IMR-90 (cell line): ENCODE measurements at regions not wholly inside any gene's neighbourhood (a gene's known extent, or its start where the extent isn't known, plus 50 kb on each side); places are given as distances from the start of the nearest gene placed in this dataset.

ENCODE experiments used
- ATAC-seq: fragments of 200-7000 bp; cut with Tn5 transposase; 2 replicates; pipeline ENCODE4 v1.9.1; 2020; ENCODE audit warnings: low read depth, mild to moderate bottlenecking, moderate library complexity
- BruUV-seq: library from RNA; stranded (reverse); fragments of 400-500 nt; replicated peaks from 2 replicates; lab custom pipeline; 2021; lab: Mats Ljungman, UMichigan
- CTCF ChIA-PET: fragments of 300-600 bp; formaldehyde crosslinking; extraction: SDS; loops from one replicate; lab custom pipeline; 2021; ENCODE audit warnings: antibody characterized with exemption; lab: Yijun Ruan, JAX
- POLR2A ChIA-PET: fragments of 300-600 bp; sonication (Branson Sonifier 250); formaldehyde crosslinking; loops from one replicate; lab custom pipeline; 2022; ENCODE audit warnings: antibody characterized with exemption; ENCODE audit not compliant: unreplicated experiment; lab: Charles Lee
- DNase-seq: peaks from one replicate; pipeline ENCODE4 v3.0.0; 2013
- H2AFZ ChIP-seq: replicated peaks from 2 replicates; pipeline ENCODE3; 2013; ENCODE audit warnings: low read length, mild to moderate bottlenecking; ENCODE audit not compliant: poor library complexity
- H2AK5ac ChIP-seq: 2 replicates; pipeline ENCODE4 v1.6.1; 2013; ENCODE audit warnings: low read depth, low read length, inconsistent platforms
- H2AK9ac ChIP-seq: replicated peaks from 2 replicates; pipeline ENCODE3; 2013; ENCODE audit warnings: mild to moderate bottlenecking, low read depth, low read length, moderate library complexity; ENCODE audit not compliant: poor library complexity
- H2BK120ac ChIP-seq: 2 replicates; pipeline ENCODE4 v1.6.1; 2013; ENCODE audit warnings: low read depth, low read length, inconsistent platforms
- H2BK15ac ChIP-seq: 3 replicates; pipeline ENCODE4 v1.6.1; 2013; ENCODE audit warnings: low read depth, low read length, inconsistent platforms
- H2BK20ac ChIP-seq: 2 replicates; pipeline ENCODE4 v1.6.1; 2013; ENCODE audit warnings: low read depth, mild to moderate bottlenecking, inconsistent platforms, low read length, moderate library complexity
- H2BK5ac ChIP-seq: 2 replicates; pipeline ENCODE4 v1.6.1; 2013; ENCODE audit warnings: mild to moderate bottlenecking, low read depth, low read length, inconsistent platforms; ENCODE audit not compliant: poor library complexity, severe bottlenecking
- H3K14ac ChIP-seq: replicated peaks from 2 replicates; pipeline ENCODE4 v1.6.1; 2013; ENCODE audit warnings: low read depth, low read length, inconsistent platforms
- H3K18ac ChIP-seq: 2 replicates; pipeline ENCODE4 v1.6.1; 2013; ENCODE audit warnings: low read depth, low read length, control low read depth
- H3K23ac ChIP-seq: 2 replicates; pipeline ENCODE4 v1.6.1; 2013; ENCODE audit warnings: low read depth, low read length, inconsistent platforms
- H3K27ac ChIP-seq: 2 replicates; pipeline ENCODE4 v1.5.1; 2013; ENCODE audit warnings: mild to moderate bottlenecking, control low read depth, low read length; ENCODE audit not compliant: insufficient read depth
- H3K27me3 ChIP-seq: 2 replicates; pipeline ENCODE4 v1.6.1; 2013; ENCODE audit warnings: low read length; ENCODE audit not compliant: control insufficient read depth, insufficient read depth
- H3K36me3 ChIP-seq: 2 replicates; pipeline ENCODE4 v1.6.1; 2013; ENCODE audit warnings: low read length, mixed read lengths; ENCODE audit not compliant: control insufficient read depth, insufficient read depth
- H3K4ac ChIP-seq: 2 replicates; pipeline ENCODE4 v1.6.1; 2013; ENCODE audit warnings: low read depth, low read length, inconsistent platforms
- H3K4me1 ChIP-seq: 2 replicates; pipeline ENCODE4 v1.6.1; 2013; ENCODE audit warnings: low read length, mixed read lengths; ENCODE audit not compliant: control insufficient read depth, insufficient read depth
- H3K4me2 ChIP-seq: 2 replicates; pipeline ENCODE4 v1.6.1; 2013; ENCODE audit warnings: low read depth, mild to moderate bottlenecking, control low read depth, low read length, moderate library complexity
- H3K4me3 ChIP-seq: 2 replicates; pipeline ENCODE4 v1.5.1; 2013; ENCODE audit warnings: low read depth, mild to moderate bottlenecking, control low read depth, low read length, moderate library complexity; ENCODE audit not compliant: insufficient read depth
- H3K56ac ChIP-seq: 2 replicates; pipeline ENCODE4 v1.6.1; 2013; ENCODE audit warnings: low read length, inconsistent platforms; ENCODE audit not compliant: insufficient read depth; ENCODE audit errors: extremely low read depth
- H3K79me1 ChIP-seq, 2 experiments: 2 replicates each; pipeline ENCODE4 v1.6.1; 2013; ENCODE audit warnings: low read length in 2 of 2, inconsistent platforms in 1 of 2, low read depth in 1 of 2
- H3K9ac ChIP-seq: 2 replicates; pipeline ENCODE4 v1.6.1; 2013; ENCODE audit warnings: low read depth, low read length, control low read depth
- H3K9me1 ChIP-seq: 2 replicates; pipeline ENCODE4 v1.6.1; 2013; ENCODE audit warnings: low read length, inconsistent platforms; ENCODE audit not compliant: insufficient read depth
- H3K9me3 ChIP-seq: 2 replicates; pipeline ENCODE4 v1.6.1; 2013; ENCODE audit warnings: low read length; ENCODE audit not compliant: control insufficient read depth, insufficient read depth
- H4K20me1 ChIP-seq: 2 replicates; pipeline ENCODE4 v1.6.1; 2013; ENCODE audit warnings: low read length, inconsistent platforms; ENCODE audit not compliant: insufficient read depth
- H4K5ac ChIP-seq: 2 replicates; pipeline ENCODE4 v1.6.1; 2013; ENCODE audit warnings: mild to moderate bottlenecking, low read depth, low read length, control low read depth
- H4K8ac ChIP-seq, 2 experiments: 2 replicates each; pipeline ENCODE4 v1.6.1; 2013; ENCODE audit warnings: low read depth in 2 of 2, low read length in 2 of 2, control low read depth in 1 of 2, inconsistent platforms in 1 of 2
- H4K91ac ChIP-seq: 2 replicates; pipeline ENCODE4 v1.6.1; 2013; ENCODE audit warnings: low read depth, low read length, inconsistent platforms; ENCODE audit not compliant: insufficient read depth
- BHLHE40 ChIP-seq: fragments of 150-350 bp; IDR thresholded peaks from 2 replicates; pipeline ENCODE4 v1.6.1; 2016; ENCODE audit warnings: mild to moderate bottlenecking, low read depth, low read length
- CTCF ChIP-seq: conservative IDR thresholded peaks from 2 replicates; pipeline ENCODE4 v1.5.1; 2012; ENCODE audit warnings: mild to moderate bottlenecking, low read depth, low read length, improper control_type of control experiment
- MXI1 ChIP-seq: IDR thresholded peaks from 2 replicates; pipeline ENCODE4 v1.6.1; 2012; ENCODE audit warnings: low read depth, mild to moderate bottlenecking, low read length, moderate library complexity, borderline replicate concordance
- NFE2L2 ChIP-seq: fragments of 150-350 bp; IDR thresholded peaks from 2 replicates; pipeline ENCODE4 v1.6.1; 2016; ENCODE audit warnings: low read depth, mild to moderate bottlenecking, low read length
- POLR2A ChIP-seq: IDR thresholded peaks from 2 replicates; pipeline ENCODE4 v1.6.1; 2012; ENCODE audit warnings: mild to moderate bottlenecking, low read depth, low read length
- RAD21 ChIP-seq: IDR thresholded peaks from 2 replicates; pipeline ENCODE4 v1.6.1; 2012; ENCODE audit warnings: low read length, improper control_type of control experiment
- RFX5 ChIP-seq: IDR thresholded peaks from 2 replicates; pipeline ENCODE4 v1.8.0; 2012; ENCODE audit warnings: low read depth, mild to moderate bottlenecking, low read length, moderate library complexity
- USF2 ChIP-seq: fragments of 150-350 bp; IDR thresholded peaks from 2 replicates; pipeline ENCODE4 v1.6.1; 2017; ENCODE audit warnings: mild to moderate bottlenecking, antibody characterized with exemption, low read length, low read depth
- WGBS, 2 experiments: methylation state at CpG; one replicate each; pipeline versions ENCODE4 v1.1.5 to v1.1.7; 2013; ENCODE audit warnings: missing lambda C conversion rate in 2 of 2; ENCODE audit not compliant: insufficient read length in 1 of 2; ENCODE audit errors: extremely low coverage in 2 of 2; 5-methylcytosine and 5-hydroxymethylcytosine counted together
- dilution Hi-C: fragments of 300-500 bp; cut with HindIII; formaldehyde crosslinking; loops from one replicate; pipeline ENCODE4 v1.14.3; 2018; ENCODE audit warnings: low sequenced_read_pairs; ENCODE audit not compliant: unreplicated experiment
- in situ Hi-C: fragments of 300-500 bp; cut with MboI; formaldehyde crosslinking; loops from 3 replicates; pipeline ENCODE4 v1.14.3; 2019; ENCODE audit warnings: low sequenced_read_pairs, inconsistent platforms, mixed read lengths
- intact Hi-C: fragments of 100-400 bp; cut with micrococcal nuclease; formaldehyde crosslinking; loops from 2 replicates; pipeline ENCODE4 v1.10.0; 2022

GRCh38 chr2:63680455-63680854, 91.7 kb downstream of the MDH1 start:
- Histone ChIP-seq H3K56ac (no peak overlapping the region), H4K5ac (no peak overlapping the region), H3K18ac (no peak overlapping the region), H2BK5ac (no peak overlapping the region), H3K4me1 (no peaks in the 10 kb centered on the region; the same call in 1 of the 2 replicates), H3K4me2 (no peak overlapping the region), H3K9ac (no peak overlapping the region), H2BK15ac (no peak overlapping the region), H2AK5ac (no peak overlapping the region), H3K4ac (no peak overlapping the region), H2BK120ac (no peak overlapping the region), H3K79me1 (no peaks in the 10 kb centered on the region), H2BK20ac (no peak overlapping the region), H3K14ac (no peak overlapping the region), H3K4me3 (no peak overlapping the region), H2AK9ac (no peak overlapping the region), H3K27me3 (no peaks in the 10 kb centered on the region; the same call in 1 of the 2 replicates), H2AFZ (no peak overlapping the region), H3K27ac (no peak overlapping the region), H3K9me3 (no peaks in the 10 kb centered on the region), H4K91ac (no peak overlapping the region), H3K9me1 (no peaks in the 10 kb centered on the region), H3K36me3 (no peaks in the 10 kb centered on the region), H3K23ac (no peak overlapping the region), H4K20me1 (no peaks in the 10 kb centered on the region), H4K8ac (no peak overlapping the region)
- BruUV-seq: no TSS peak
- intact Hi-C loops: no loop called here
- ChIA-PET CTCF (no interaction called here), POLR2A (no interaction called here)
- in situ Hi-C loops: loop anchor here (10.0 kb wide), 1 partner anchor 204 kb away; no protein-coding TSS in a partner anchor
- ATAC-seq (no peak), DNase-seq (no peak)
- no CpG with 5 or more reads among the region's 1 CpG for WGBS, 2 experiments
- no peak for TF ChIP-seq CTCF
- TF ChIP-seq MXI1: no peak
- TF ChIP-seq USF2: no peak
- TF ChIP-seq POLR2A: no peak
- TF ChIP-seq RAD21: no peak
- TF ChIP-seq RFX5: no peak
- TF ChIP-seq NFE2L2: no peak
- no peak for TF ChIP-seq BHLHE40
- dilution Hi-C loops: loop anchor here (25.0 kb wide), 1 partner anchor 182 kb away; no protein-coding TSS in a partner anchor
